DMS 273 (cell line): ENCODE measurements at regions not wholly inside any gene's neighbourhood (a gene's known extent, or its start where the extent isn't known, plus 50 kb on each side); places are given as distances from the start of the nearest gene placed in this dataset.
"Not testable (repeated sequence)": the region's sequence is repeated elsewhere in the genome, so short reads cannot be mapped to it uniquely, and the experiment has no call there.

ENCODE experiments used
- DNase-seq: peaks from one replicate; lab custom pipeline; 2025; ENCODE audit not compliant: unreplicated experiment; lab: John Stamatoyannopoulos, UW

GRCh38 chr5:144742361-144742760 lies 571.7 kb downstream of the KCTD16 start:
- no peak for DNase-seq

DNA sequence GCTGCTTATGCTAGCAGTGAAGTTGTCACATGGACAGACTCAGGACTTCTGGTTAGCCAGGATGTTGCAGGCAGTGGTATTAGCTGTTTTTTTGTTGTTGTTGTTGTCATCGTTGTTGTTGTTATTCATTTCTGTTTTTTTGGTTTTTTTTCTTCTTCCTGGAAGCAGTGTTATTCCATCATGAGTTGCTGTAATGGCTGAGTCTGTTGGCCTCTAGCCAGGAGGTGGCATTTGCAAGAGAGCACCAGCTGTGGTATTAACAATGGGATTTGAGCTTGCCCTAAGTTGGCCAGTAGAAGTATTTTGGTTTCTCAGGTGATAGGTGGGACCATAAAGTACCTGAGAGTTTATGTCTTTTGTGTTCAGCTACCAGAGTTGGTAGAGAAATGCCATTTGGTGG lies 561.1 kb downstream of the KCTD16 start:
- no peak for DNase-seq

GRCh38 chr5:144712090-144712489 lies 541.4 kb downstream of the KCTD16 start:
- DNase-seq, result no peak

DNA sequence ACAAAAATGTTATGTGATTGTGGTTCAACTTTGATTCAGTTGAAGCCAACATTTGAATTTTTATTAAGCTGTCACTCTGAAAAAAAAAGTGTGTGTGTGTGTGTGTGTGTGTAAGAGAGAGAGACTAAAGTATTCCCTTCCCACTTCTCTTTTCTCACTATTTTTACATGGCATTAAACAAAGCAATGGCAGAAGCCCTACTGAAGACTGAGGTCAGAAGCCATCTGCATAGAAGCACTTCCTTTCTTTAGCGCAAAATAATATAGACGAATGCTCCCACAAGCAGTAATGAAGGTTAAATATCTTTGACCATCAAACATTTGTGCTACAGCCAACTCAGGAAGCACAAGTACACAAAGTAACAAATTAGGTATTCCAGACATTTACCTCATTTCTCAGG lies 540.5 kb downstream of the KCTD16 start:
- no peak for DNase-seq

DNA sequence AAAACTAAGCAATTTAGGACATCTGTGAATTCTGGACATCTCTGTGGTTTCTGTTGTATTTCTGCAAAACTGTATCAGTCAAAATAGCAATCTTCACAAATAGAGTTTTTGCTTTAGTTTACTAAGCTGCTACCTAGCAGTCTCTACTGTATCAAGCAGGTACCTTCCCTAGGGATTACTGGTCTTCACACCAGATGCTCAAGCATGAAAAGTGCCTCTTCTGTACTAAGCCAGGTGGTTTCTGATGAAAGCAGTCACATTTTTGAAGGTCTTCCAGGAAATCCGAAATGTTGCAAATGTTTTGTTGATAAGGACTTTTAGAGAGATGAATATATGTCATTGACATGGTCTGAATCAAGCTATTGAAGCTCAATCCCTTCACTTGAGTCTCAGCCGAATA lies 540.0 kb downstream of the KCTD16 start:
- no peak for DNase-seq

DNA sequence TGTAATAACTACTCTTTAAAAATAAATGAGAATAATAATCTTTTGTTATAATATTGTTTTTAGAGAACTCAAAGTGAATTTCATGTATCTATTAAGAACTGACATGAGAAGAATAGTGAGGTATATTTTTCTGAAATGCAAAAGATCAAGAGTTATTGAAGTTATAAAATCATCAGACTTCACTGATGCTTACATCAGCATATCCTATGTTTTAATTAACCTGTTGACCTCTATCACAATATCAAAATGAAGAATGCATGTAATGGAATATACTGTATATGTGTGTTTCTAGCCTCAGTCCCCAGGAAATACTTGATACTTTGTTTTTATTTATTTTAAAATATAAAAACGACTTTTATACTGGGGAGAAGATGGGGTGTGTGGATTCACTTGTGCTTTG lies 533.1 kb downstream of the KCTD16 start:
- DNase-seq, result no peak

- no peak for DNase-seq
Observed at GRCh38 chr5:144698484-144698883, 527.8 kb downstream of the KCTD16 start.

DNA sequence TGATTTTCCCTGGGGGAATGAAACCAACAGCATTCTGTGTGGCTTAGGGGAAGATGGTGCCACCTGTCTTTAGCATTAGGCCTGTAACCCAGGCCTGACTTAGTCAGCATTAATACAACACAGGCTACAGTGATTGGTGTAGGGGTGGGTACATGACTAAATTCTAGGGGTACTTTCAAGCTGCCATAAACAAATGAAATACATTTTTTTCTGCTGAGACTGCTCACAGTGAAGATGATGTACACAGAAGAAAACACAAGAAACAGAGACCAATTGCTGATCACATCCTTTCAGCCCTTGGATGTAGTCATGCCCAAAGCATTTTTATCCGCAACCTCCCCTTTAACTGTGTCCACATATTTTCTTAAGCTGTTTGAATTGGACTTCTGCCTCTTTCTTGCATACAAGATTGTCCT lies 527.2 kb downstream of the KCTD16 start:
- DNase-seq, result no peak

- DNase-seq, result no peak
Observed at GRCh38 chr5:144691936-144692335, 521.3 kb downstream of the KCTD16 start.

DNA sequence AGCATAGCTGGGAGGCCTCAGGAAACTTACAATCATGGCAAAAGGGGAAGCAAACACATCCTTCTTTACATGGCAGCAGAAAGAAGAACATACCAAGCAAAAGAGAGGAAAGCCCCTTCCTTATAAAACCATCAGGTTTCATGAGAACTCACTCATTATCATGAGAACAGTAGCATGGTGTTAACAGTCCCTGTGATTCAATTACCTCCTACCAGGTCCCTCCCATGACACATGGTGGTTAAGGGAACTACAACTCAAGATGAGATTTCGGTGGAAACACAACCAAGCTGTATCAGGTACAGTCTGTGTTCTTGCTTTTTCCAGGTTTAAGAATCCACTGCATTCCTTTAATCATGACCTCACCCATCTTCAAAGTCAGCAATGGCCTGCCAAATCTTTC lies 514.2 kb downstream of the KCTD16 start:
- no peak for DNase-seq

- no peak for DNase-seq
Observed at GRCh38 chr5:144680711-144681110, 510.0 kb downstream of the KCTD16 start.

DNA sequence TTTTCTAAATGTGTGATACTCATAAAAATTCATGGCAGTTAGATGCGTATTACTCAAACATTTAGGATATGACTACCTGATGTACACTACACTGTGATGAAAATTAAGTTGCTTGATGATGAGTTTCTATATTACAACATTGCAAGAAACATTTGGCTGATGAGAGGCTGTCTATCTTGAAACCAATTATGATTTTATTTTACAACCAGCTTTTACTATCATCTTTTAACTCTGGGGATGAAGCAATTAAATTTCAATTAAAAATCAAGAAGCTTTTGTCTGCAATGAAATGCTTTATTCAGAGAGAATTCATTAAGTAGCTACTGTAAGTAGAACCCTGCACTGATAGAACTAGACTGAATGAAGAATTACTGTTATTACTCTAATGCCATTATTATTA lies 500.4 kb downstream of the KCTD16 start:
- no peak for DNase-seq

DNA sequence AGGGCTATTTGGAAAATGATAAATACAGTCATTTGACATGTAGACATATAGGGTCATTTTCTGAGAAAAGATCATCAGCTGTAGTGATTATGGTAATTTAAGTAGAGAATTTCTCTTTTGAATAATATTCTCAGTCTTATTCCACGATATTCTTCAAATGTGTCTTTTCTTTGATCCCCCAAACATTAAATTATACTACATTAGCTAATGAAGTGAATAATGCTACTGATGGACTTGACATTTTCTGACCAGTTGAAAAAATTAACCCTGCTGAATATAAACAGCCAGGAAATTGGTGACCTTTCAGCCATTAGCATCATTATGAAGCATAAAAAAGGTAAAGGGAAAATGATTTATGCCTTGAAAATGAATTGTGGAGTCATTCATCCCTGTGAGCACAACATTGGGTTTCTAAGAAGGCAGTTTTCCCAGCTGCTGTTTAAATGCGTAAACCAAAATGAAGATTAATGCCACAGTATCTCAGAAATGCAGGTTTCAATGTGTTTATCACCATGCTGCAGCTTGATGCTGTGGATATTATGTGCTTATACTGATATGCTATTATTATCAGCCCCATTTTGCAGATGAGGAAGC lies 489.1 kb downstream of the KCTD16 start:
- DNase-seq, result no peak

- no peak for DNase-seq
Observed at GRCh38 chr5:144644317-144644716, 473.6 kb downstream of the KCTD16 start.

DNA sequence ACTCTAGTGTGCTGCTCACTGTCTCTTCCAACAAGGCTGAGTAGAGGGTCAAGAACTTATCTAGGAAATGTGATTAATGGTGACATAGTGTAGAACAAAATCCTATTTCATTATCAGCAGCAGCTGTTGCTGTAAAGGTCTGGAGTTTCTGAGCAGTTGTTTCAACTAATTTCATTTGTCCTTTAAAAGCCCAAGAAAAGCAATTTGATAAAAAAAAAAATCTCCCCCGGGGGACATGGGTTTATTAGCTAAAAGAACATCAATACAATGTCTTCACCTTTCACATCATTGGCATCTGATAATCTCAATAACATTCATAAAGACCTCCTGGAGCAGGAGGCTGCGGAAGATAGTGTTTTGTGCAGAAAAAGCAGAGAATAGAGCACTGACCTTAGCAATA lies 468.1 kb downstream of the KCTD16 start:
- no peak for DNase-seq

- DNase-seq, result no peak
Observed at GRCh38 chr5:144634138-144634537, 463.5 kb downstream of the KCTD16 start.

DNA sequence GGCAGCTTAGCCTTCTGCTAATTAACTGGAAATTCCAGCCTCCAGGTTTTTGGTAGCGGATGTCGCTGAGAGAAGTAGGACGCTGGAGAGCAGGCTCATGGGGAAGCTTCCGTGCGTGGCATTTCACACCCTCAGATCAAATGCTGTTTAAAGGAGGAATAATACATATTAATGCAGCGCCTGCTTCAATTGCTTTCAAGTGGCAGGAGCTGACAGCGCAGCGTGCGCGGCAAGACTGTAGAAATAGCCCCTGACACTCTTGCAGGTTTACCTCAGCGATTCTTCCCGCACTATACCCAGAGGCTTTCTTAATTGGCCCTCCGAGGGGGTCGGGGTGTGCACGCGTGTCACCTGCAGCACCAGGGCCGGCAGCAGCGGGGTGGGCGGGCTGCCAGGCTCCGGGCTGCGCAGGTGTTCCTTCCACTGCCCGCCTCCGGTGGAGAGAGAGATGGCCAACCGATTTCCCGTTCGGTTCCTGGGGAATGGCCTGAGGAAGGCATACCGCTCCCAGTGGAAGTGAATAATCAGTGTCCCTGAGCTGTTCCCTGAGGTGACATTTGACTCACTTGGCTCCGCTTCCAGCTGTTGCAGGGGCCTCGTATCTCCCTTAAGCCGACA lies 427.9 kb downstream of the KCTD16 start:
- no peak for DNase-seq

DNA sequence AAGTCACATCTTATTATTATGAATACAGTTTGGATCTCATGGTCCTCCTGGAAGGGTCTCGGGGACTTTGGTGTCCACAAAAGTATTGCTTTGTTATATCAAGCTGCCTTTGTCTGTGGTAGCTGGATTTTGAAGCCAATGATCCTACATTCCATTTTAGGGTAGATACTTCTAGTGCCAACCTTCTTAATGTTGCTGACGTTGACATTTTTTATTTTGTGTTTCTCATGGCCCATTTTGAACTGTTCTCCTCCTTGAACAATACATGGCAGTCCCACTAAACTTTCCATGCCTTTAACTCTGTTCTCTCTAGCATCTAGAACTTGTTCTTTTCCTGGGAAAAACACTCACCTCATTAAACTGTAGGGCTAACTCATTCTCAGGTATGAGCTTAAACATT lies 425.8 kb downstream of the KCTD16 start:
- DNase-seq, result no peak

DNA sequence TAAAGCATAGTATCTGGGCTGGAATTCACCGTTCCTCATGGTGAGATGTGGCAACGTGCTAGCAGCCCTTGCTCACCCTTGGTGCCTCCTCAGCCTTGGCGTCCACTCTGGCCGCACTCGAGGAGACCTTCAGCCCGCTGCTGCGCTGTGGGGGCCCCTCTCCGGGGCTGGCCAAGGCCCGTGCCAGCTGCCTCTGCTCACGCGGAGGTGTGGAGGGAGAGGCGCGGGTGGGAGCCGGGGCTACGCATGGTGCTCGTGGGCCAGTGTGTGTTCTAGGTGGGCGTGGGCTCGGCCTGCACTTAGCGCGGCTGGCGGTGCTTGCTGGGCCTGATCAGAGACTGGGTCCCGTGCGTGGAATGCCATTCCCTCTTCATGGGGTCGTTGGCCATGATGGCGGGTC lies 424.2 kb downstream of the KCTD16 start:
- no peak for DNase-seq

GRCh38 chr5:144594234-144594633 lies 423.6 kb downstream of the KCTD16 start:
- not testable (repeated sequence) for DNase-seq

- no peak for DNase-seq
Observed at GRCh38 chr5:144585681-144586080, 415.0 kb downstream of the KCTD16 start.

GRCh38 chr5:144583541-144584449 lies 413.1 kb downstream of the KCTD16 start:
- no peak for DNase-seq
